ENCODE measurements at regions not wholly inside any gene's neighbourhood (a gene's known extent, or its start where the extent isn't known, plus 50 kb on each side); places are given as distances from the start of the nearest gene placed in this dataset.

GRCh38 chr13:27869436-27870095 lies 50.2 kb upstream of the PDX1 start:
- TF ChIP-seq CTCF (conservative IDR thresholded peaks at IDR 0.05; ENCODE audit: low read length) (peak; percentile 8; the same call in 1 of the 2 replicates), EZH2phosphoT487 (IDR thresholded peaks at IDR 0.05; ENCODE audit: borderline replicate concordance) (no peak)

Data from Loucy (cell line).